Mesenchymal stem cell (in vitro differentiated cells and primary cell): ENCODE measurements at regions not wholly inside any gene's neighbourhood (a gene's known extent, or its start where the extent isn't known, plus 50 kb on each side); places are given as distances from the start of the nearest gene placed in this dataset.

Source experiments
- DNase-seq: peaks from one replicate; pipeline ENCODE4 v3.0.0-alpha.2; 2013
- H2AFZ ChIP-seq: one replicate; pipeline ENCODE4 v1.6.1; 2013; ENCODE audit warnings: low read depth, mild to moderate bottlenecking, control low read depth, inconsistent platforms, low read length, moderate library complexity
- H2AK5ac ChIP-seq: 2 replicates; pipeline ENCODE4 v1.6.1; 2013; ENCODE audit warnings: low read length, moderate library complexity, mild to moderate bottlenecking, inconsistent platforms; ENCODE audit not compliant: severe bottlenecking
- H2BK120ac ChIP-seq: one replicate; pipeline ENCODE4 v1.6.1; 2013; ENCODE audit warnings: low read depth, mild to moderate bottlenecking, inconsistent platforms, low read length, moderate library complexity
- H2BK12ac ChIP-seq, 2 experiments: one replicate each; pipeline ENCODE4 v1.6.1; 2013; ENCODE audit warnings: inconsistent platforms in 2 of 2, low read length in 2 of 2, mild to moderate bottlenecking in 2 of 2, moderate library complexity in 2 of 2, control low read depth in 1 of 2
- H2BK15ac ChIP-seq: one replicate; pipeline ENCODE4 v1.6.1; 2013; ENCODE audit warnings: mild to moderate bottlenecking, low read depth, inconsistent platforms; ENCODE audit not compliant: poor library complexity, severe bottlenecking
- H2BK5ac ChIP-seq: 2 replicates; pipeline ENCODE4 v1.6.1; 2013; ENCODE audit warnings: low read depth, mild to moderate bottlenecking, low read length, control low read depth, inconsistent platforms; ENCODE audit not compliant: poor library complexity, severe bottlenecking
- H3K14ac ChIP-seq, 2 experiments: one replicate each; pipeline ENCODE4 v1.6.1; 2013; ENCODE audit warnings: inconsistent platforms in 2 of 2, low read length in 2 of 2, control low read depth in 1 of 2, mild to moderate bottlenecking in 1 of 2, moderate library complexity in 1 of 2
- H3K18ac ChIP-seq, 2 experiments: one replicate each; pipeline ENCODE4 v1.6.1; 2013; ENCODE audit warnings: inconsistent platforms in 2 of 2, low read length in 2 of 2, control low read depth in 1 of 2, low read depth in 1 of 2, mild to moderate bottlenecking in 1 of 2
- H3K23ac ChIP-seq, 2 experiments: one replicate each; pipeline ENCODE4 v1.6.1; 2013; ENCODE audit warnings: inconsistent platforms in 2 of 2, low read length in 2 of 2, mild to moderate bottlenecking in 2 of 2, moderate library complexity in 2 of 2, control low read depth in 1 of 2
- H3K27ac ChIP-seq: 2 replicates; pipeline ENCODE4 v1.5.1; 2013; ENCODE audit warnings: mild to moderate bottlenecking, moderate library complexity, low read length, control low read depth, inconsistent platforms; ENCODE audit not compliant: poor library complexity, severe bottlenecking
- H3K27me3 ChIP-seq, 2 experiments: 2 replicates each; pipeline versions ENCODE4 v1.6.1 to v1.7.0; 2013; ENCODE audit warnings: low read length in 2 of 2, mild to moderate bottlenecking in 2 of 2, moderate library complexity in 2 of 2, control low read depth in 1 of 2, inconsistent platforms in 1 of 2; ENCODE audit not compliant: control insufficient read depth in 1 of 2, insufficient read depth in 1 of 2
- H3K36me3 ChIP-seq, 2 experiments: 2 replicates each; pipeline versions ENCODE4 v1.6.1 to v1.7.0; 2013; ENCODE audit warnings: low read length in 2 of 2, control low read depth in 1 of 2, inconsistent platforms in 1 of 2, low read depth in 1 of 2, mild to moderate bottlenecking in 1 of 2; ENCODE audit not compliant: insufficient read depth in 2 of 2, control insufficient read depth in 1 of 2
- H3K4ac ChIP-seq, 2 experiments: one replicate each; pipeline ENCODE4 v1.6.1; 2013; ENCODE audit warnings: inconsistent platforms in 2 of 2, low read length in 2 of 2, mild to moderate bottlenecking in 2 of 2, moderate library complexity in 2 of 2, control low read depth in 1 of 2, low read depth in 1 of 2
- H3K4me1 ChIP-seq: 2 replicates; pipeline ENCODE4 v1.6.1; 2013; ENCODE audit warnings: low read depth, low read length, control low read depth; ENCODE audit not compliant: control insufficient read depth, insufficient read depth
- H3K4me2 ChIP-seq: 2 replicates; pipeline ENCODE4 v1.6.1; 2013; ENCODE audit warnings: low read length, mild to moderate bottlenecking, inconsistent platforms; ENCODE audit not compliant: poor library complexity, severe bottlenecking
- H3K4me3 ChIP-seq, 2 experiments: 2 replicates each; pipeline versions ENCODE4 v1.5.1 to v1.7.0; 2013; ENCODE audit warnings: low read length in 2 of 2, mild to moderate bottlenecking in 2 of 2, control low read depth in 1 of 2, low read depth in 1 of 2; ENCODE audit not compliant: insufficient read depth in 1 of 2
- H3K79me1 ChIP-seq: replicated peaks from 2 replicates; pipeline ENCODE4 v1.6.1; 2013; ENCODE audit warnings: mild to moderate bottlenecking, control low read depth, low read length, inconsistent platforms; ENCODE audit not compliant: poor library complexity, severe bottlenecking
- H3K9ac ChIP-seq: 2 replicates; pipeline ENCODE4 v1.7.0; 2013; ENCODE audit warnings: mild to moderate bottlenecking, low read length, moderate library complexity
- H3K9me3 ChIP-seq: 2 replicates; pipeline ENCODE4 v1.7.0; 2013; ENCODE audit warnings: mild to moderate bottlenecking, low read length; ENCODE audit not compliant: control insufficient read depth
- H4K8ac ChIP-seq: one replicate; pipeline ENCODE4 v1.6.1; 2013; ENCODE audit warnings: inconsistent platforms, mild to moderate bottlenecking, low read length, moderate library complexity
- H4K91ac ChIP-seq: one replicate; pipeline ENCODE4 v1.6.1; 2013; ENCODE audit warnings: mild to moderate bottlenecking, low read length, inconsistent platforms
- WGBS: methylation state at CpG from one replicate; pipeline ENCODE4 v1.1.7; 2013; ENCODE audit warnings: mixed read lengths; 5-methylcytosine and 5-hydroxymethylcytosine counted together

DNA sequence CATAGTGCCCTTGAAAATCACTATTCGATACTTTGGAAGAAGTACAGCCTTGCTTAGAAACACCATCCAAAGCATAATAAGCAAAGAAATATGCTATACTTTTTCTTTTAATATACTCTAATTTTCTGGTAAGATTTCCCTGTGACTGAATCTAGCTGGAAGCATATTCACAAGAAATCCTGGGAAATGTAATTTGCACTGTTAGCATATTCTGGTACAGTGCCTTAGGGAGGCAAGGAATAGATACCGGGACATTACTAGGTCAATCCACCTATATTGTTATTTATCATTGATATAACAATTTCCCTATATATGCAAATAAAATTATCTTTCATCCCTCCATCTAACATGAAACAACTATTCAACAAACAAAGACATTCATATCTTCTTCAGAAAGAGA lies 1131.3 kb upstream of the PRR20A start:
- WGBS: 100% methylated on average over 1 of the region's 2 CpGs
- H4K8ac ChIP-seq: no peak overlapping the region
- no peak overlapping the region for H3K4me2 ChIP-seq
- DNase-seq: no peak
- H2BK120ac ChIP-seq: no peak overlapping the region
- H3K4me3 ChIP-seq: no peak overlapping the region
- peaks cover 27% of the 10 kb centered on the region for H3K9me3 ChIP-seq
- no peak overlapping the region for H3K9ac ChIP-seq
- H2BK15ac ChIP-seq: no peak overlapping the region
- no peaks in the 10 kb centered on the region for H3K79me1 ChIP-seq
- H2BK5ac ChIP-seq: no peak overlapping the region
- H3K27ac ChIP-seq: no peak overlapping the region
- H4K91ac ChIP-seq: no peak overlapping the region
- no peak overlapping the region for H3K23ac ChIP-seq
- H3K4me1 ChIP-seq: no peaks in the 10 kb centered on the region
- no peak overlapping the region for H2BK12ac ChIP-seq
- H3K27me3 ChIP-seq: no peaks in the 10 kb centered on the region
- no peak overlapping the region for H3K14ac ChIP-seq
- H2AFZ ChIP-seq: no peak overlapping the region
- H3K18ac ChIP-seq: no peak overlapping the region
- H3K4ac ChIP-seq: no peak overlapping the region
- H2AK5ac ChIP-seq: no peak overlapping the region
- H3K36me3 ChIP-seq: no peaks in the 10 kb centered on the region

DNA sequence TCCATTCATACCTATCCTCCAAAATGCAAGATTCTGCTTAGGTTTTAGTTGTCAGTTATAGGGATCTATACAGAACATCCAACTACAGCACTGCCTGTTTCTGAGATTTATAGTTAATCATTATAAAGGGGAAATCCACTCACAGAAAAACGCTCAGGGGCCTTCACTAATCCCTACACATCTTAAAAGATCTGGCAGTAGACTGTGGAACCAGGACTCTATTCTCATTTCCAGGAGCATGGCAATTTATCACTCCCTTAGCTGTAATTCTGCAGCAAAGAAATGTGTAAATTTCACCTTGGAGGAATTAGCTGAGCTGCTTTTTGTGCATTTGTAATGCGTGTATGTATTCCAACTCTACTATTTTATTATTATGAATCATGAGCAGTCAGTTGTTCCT lies 1128.1 kb upstream of the PRR20A start:
- no peak overlapping the region for H2BK120ac ChIP-seq
- no peak overlapping the region for H2BK12ac ChIP-seq
- H3K27ac ChIP-seq: no peak overlapping the region
- no peak overlapping the region for H2BK5ac ChIP-seq
- WGBS: 56% methylated on average over 1 of the region's 2 CpGs
- H3K23ac ChIP-seq: no peak overlapping the region
- no peaks in the 10 kb centered on the region for H3K36me3 ChIP-seq
- H3K4ac ChIP-seq: no peak overlapping the region
- no peak overlapping the region for H4K91ac ChIP-seq
- no peaks in the 10 kb centered on the region for H3K4me1 ChIP-seq
- no peak overlapping the region for H2AFZ ChIP-seq
- no peak overlapping the region for H4K8ac ChIP-seq
- H3K79me1 ChIP-seq: no peaks in the 10 kb centered on the region
- H3K14ac ChIP-seq: no peak overlapping the region
- H3K4me3 ChIP-seq: no peak overlapping the region
- no peak overlapping the region for H3K9ac ChIP-seq
- no peak overlapping the region for H3K18ac ChIP-seq
- H3K27me3 ChIP-seq: no peaks in the 10 kb centered on the region
- H3K9me3 ChIP-seq: peaks cover 24% of the 10 kb centered on the region
- no peak overlapping the region for H2AK5ac ChIP-seq
- DNase-seq: no peak
- no peak overlapping the region for H3K4me2 ChIP-seq
- H2BK15ac ChIP-seq: no peak overlapping the region

DNA sequence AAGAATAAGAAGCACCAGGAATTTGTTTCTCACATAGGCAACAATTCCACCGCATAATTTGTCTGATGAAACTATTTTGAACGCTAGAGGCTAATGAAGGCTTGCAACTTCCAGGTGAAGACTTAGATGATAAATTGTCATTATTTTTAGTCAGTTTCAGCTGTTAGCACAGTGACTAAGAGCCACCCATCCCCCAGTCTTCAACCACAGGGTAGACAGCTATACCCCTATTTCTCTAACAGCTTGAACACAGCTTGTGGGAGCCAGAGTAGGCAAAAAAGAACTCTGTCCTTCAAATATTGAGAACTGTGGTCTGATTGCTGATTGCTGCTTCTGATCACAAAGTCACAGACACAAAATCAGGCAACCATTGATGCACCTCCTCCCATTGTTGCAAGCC lies 1124.8 kb upstream of the PRR20A start:
- H3K4ac ChIP-seq: no peak overlapping the region
- no peak overlapping the region for H2BK120ac ChIP-seq
- no peak overlapping the region for H3K4me3 ChIP-seq
- H3K9ac ChIP-seq: no peak overlapping the region
- H3K36me3 ChIP-seq: no peaks in the 10 kb centered on the region
- H2AFZ ChIP-seq: no peak overlapping the region
- H2BK12ac ChIP-seq: no peak overlapping the region
- DNase-seq: no peak
- H3K79me1 ChIP-seq: no peaks in the 10 kb centered on the region
- no peak overlapping the region for H3K18ac ChIP-seq
- H3K9me3 ChIP-seq: peaks cover 32% of the 10 kb centered on the region
- H4K8ac ChIP-seq: no peak overlapping the region
- H4K91ac ChIP-seq: no peak overlapping the region
- no peak overlapping the region for H2BK15ac ChIP-seq
- WGBS: no CpG with 5 or more reads among the region's 2 CpGs
- H2AK5ac ChIP-seq: no peak overlapping the region
- no peaks in the 10 kb centered on the region for H3K27me3 ChIP-seq
- no peak overlapping the region for H3K4me2 ChIP-seq
- H2BK5ac ChIP-seq: no peak overlapping the region
- no peak overlapping the region for H3K23ac ChIP-seq
- H3K14ac ChIP-seq: no peak overlapping the region
- no peak overlapping the region for H3K27ac ChIP-seq
- H3K4me1 ChIP-seq: no peaks in the 10 kb centered on the region

DNA sequence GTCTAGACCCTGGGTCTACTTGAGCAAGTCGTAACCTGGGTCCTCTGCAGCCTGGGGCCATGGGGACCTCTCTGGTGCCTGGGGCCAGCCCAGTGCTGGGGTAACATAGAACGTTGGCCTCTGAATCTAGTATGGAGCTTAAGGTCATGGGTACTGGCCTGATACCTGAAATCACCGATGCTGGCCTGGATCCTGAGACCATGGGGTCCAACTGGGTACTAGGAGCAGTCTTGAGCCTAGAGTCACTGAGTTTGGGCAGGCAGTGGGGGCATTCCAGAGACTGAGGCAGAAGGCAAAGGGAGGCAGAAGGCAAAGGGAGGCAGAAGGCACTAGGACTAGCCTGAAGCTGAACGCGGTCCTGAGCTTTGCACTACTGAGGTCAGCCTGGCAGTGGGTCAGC lies 1121.1 kb upstream of the PRR20A start:
- no peak overlapping the region for H3K4me2 ChIP-seq
- H2BK12ac ChIP-seq: no peak overlapping the region
- no peaks in the 10 kb centered on the region for H3K4me1 ChIP-seq
- peak overlapping the region in 1 of 2 experiments; percentile 5 for H3K23ac ChIP-seq
- H3K4me3 ChIP-seq: no peak overlapping the region
- H3K14ac ChIP-seq: no peak overlapping the region
- no peak overlapping the region for H4K91ac ChIP-seq
- no peak overlapping the region for H2BK120ac ChIP-seq
- H2AK5ac ChIP-seq: no peak overlapping the region
- no peak overlapping the region for H2AFZ ChIP-seq
- DNase-seq: no peak
- no peak overlapping the region for H4K8ac ChIP-seq
- H3K27me3 ChIP-seq: no peaks in the 10 kb centered on the region
- no peak overlapping the region for H3K18ac ChIP-seq
- no peaks in the 10 kb centered on the region for H3K79me1 ChIP-seq
- H3K36me3 ChIP-seq: no peaks in the 10 kb centered on the region
- H3K9me3 ChIP-seq: peaks cover 25% of the 10 kb centered on the region
- H3K9ac ChIP-seq: no peak overlapping the region
- H3K4ac ChIP-seq: no peak overlapping the region
- no peak overlapping the region for H2BK5ac ChIP-seq
- no peak overlapping the region for H2BK15ac ChIP-seq
- 88% methylated on average over 5 of the region's 5 CpGs for WGBS
- H3K27ac ChIP-seq: no peak overlapping the region
